Tongue (tissue), 1 donor: ENCODE measurements at regions not wholly inside any gene's neighbourhood (a gene's known extent, or its start where the extent isn't known, plus 50 kb on each side); places are given as distances from the start of the nearest gene placed in this dataset.
"Not testable (repeated sequence)": the region's sequence is repeated elsewhere in the genome, so short reads cannot be mapped to it uniquely, and the experiment has no call there.

ENCODE experiments used
- DNase-seq: peaks from one replicate; pipeline ENCODE4 v3.0.0-alpha.2; 2015

GRCh38 chr1:120465900-120466299, 51.1 kb downstream of the NBPF8 start:
- DNase-seq = not testable (repeated sequence)

DNA sequence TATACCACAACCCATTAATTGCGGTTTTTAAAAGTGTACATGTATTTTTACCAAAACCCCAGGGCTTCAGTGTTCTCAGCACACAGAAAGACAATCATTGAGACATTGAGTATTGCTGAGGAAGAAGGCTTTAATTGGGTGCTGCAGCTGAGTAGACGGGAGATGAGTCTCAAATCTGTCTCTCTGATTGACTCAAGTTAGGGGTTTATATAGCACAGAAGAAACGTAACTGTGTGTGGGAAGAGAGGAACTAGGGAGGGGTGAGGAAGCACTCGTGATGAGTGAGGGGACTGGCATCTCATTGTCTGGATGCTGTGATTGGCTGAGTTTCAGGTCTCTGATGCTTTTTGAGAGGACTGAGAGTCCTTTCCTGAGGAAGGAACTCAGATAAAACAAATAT, 62.8 kb downstream of the NBPF8 start:
- DNase-seq = not testable (repeated sequence)

- DNase-seq = not testable (repeated sequence)
These were observed 63.6 kb downstream of the NBPF8 start for GRCh38 chr1:120478400-120478799.

DNA sequence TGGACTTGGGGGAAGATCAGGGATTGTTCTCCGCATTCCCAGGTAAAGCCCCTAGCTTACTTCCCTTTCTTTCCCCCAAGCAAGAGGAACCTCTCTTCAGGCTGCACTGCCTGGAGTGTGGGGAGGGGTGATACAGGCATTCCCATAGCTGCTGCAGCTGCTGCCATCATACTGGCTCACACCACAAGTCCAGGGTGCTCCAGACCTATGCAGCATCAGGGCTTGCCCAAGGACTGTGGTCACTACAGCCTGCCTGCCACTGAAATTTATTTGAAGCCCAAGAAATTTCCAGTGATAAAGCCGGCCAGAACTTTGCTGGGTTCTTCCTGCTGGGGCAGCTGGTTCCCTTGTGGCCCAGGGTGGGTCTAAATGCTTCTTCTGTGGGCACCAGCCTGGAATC, 72.7 kb downstream of the NBPF8 start:
- DNase-seq = not testable (repeated sequence)

DNA sequence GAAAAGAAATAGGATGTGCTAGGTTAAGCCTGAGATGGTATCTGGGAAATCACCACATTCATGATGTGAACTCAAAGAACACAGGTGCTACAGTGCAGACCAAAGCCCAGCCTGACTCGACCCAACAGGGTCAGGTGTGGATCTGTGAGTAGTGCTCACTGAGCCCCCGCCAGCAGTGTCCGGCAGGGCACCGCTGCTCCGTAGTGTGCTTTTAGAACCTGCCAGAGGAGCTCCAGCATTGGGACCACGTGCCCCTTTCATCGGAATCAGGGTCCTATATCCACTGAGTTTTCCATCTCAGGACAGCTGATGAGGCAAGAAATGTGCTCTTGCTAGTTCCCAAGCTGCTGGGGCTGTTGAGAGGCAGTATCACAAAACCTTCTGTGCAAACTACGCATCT, 74.4 kb downstream of the NBPF8 start:
- DNase-seq = not testable (repeated sequence)

GRCh38 chr1:120497145-120497544, 82.3 kb downstream of the NBPF8 start:
- DNase-seq = not testable (repeated sequence)

GRCh38 chr1:120503284-120503683, 88.4 kb downstream of the NBPF8 start:
- not testable (repeated sequence) for DNase-seq

- not testable (repeated sequence) for DNase-seq
These were observed 91.5 kb downstream of the NBPF8 start for GRCh38 chr1:120506352-120506751.

- not testable (repeated sequence) for DNase-seq
These were observed 93.5 kb downstream of the NBPF8 start for GRCh38 chr1:120508351-120508750.

DNA sequence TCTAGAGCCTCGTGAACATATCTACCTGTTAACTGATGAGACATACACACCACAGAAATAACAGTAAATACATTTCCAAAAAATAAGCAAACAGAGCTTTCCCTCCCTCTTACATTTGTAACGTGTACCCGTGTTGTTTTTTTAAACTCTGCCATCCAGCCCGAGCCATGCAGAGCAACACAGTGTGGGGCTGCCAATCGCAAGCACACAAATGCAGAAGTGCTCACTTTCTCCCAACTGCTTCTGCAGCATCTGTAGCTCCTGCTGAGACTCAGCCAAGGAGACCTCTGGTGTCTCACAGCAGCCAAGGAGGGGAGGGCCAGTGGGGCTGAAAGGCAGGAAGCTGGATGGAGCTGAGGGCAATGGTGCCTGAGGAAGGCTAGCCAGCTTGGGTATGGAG, 94.4 kb downstream of the NBPF8 start:
- DNase-seq = not testable (repeated sequence)

GRCh38 chr1:120513099-120513498, 98.3 kb downstream of the NBPF8 start:
- DNase-seq = not testable (repeated sequence)

- DNase-seq = not testable (repeated sequence)
These were observed 98.7 kb downstream of the NBPF8 start for GRCh38 chr1:120513531-120513930.

DNA sequence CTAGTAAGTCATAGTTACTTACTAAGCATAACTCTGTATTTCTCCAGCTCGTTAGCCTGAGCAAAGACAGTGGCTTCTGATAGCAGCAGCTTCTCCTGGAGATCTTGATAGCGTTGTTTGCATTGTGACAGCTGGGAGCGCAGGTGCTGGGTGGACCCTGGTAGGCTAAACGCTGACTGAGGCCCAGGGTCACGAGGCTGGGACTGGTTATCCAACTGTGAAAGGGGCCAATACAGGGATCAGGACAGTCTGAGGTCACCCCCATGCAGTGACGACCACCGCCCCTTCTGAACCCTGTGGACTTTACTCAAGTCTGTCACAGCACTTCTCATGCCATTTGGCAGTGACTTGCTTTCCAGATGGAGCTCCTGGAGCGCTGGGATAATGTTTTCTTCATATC, 104.4 kb downstream of the NBPF8 start:
- not testable (repeated sequence) for DNase-seq

- DNase-seq = not testable (repeated sequence)
These were observed 109.6 kb downstream of the NBPF8 start for GRCh38 chr1:120524416-120524815.

DNA sequence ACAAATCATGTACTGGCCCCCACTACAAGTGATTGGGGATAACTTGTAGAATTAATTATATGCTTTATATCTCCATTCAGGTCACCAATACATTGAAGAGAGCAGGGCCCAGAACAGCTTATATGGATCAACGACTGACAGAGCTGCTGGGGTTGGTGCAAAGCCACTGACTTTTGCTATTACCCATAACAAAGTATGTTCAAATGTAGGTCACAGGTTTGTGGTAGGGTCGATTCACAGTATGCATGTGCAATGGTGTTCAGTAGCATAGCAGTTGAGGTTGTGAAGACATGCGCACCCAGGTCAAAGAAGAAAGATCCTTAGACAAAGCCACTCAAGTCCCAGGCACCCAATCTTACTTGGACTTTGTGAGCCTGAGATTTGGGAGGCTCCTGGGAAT, 110.6 kb downstream of the NBPF8 start:
- DNase-seq = not testable (repeated sequence)

- not testable (repeated sequence) for DNase-seq
These were observed 114.7 kb downstream of the NBPF8 start for GRCh38 chr1:120529475-120530089.

DNA sequence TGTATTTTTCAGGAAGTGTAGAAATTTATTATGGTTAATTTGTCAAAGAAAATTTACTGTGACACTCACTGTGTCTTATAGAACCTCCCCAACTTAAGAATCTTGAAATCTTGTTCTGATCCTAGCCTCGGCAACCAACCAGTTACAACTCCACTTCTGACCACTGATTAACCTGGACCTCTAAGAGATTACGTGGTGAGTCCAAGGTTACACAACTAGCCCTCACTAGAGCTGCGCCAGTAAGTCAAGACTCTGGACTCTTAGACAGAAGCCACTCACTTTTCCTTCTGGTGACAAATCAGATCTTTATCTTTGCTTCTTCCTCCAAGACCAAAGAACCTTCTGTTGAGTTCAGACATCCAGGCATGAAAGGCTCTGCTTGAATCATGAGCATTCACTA, 116.6 kb downstream of the NBPF8 start:
- DNase-seq = not testable (repeated sequence)

DNA sequence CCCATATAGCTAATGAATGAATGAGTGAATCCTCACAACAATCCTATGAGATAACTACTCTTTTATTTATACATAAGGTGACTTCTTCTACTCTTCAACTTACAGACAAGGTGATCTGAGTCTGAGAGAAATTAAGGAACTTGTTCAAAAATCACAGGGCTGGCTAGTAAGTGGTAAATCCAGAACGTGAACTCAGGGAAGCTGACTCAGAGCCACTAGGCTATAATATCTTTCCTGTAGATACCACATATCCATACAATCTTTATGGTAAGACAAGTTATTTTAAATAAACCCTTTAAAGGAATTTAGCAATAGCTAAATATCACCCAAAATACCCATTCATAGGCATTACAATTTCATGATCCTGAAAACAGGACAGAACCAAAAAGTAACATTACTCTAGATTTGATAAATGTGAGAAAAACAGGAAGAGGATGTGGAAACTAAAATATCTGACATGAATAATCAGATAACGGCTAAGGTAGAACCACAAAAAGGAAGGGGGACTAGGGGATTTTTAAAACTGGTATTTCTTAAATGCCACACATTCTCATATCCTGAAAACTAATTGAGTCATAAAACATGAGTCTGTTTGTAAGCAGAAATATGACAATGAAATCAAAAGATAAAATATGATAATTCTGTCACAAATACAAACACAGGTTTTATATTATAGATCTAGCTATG, 119.7 kb downstream of the NBPF8 start:
- not testable (repeated sequence) for DNase-seq

DNA sequence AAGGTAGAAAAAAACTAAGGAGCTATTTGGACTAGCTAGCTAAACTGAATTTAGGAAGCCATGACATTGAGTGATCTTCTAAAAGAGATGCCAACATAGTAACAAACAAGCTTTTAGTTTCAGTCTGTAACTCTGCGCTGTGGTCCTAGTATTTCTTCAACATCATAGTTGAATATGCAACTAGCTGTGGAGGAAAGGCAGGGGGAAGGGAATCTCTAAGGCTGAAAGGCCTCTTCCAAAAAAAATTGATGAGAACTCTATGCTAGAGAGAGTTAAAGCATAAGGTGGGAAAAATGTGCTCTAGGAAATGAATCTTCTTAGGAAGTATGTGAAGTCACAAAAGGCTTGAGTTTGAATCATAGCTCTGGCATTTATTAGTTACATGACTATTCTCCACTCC, 120.2 kb downstream of the NBPF8 start:
- not testable (repeated sequence) for DNase-seq

DNA sequence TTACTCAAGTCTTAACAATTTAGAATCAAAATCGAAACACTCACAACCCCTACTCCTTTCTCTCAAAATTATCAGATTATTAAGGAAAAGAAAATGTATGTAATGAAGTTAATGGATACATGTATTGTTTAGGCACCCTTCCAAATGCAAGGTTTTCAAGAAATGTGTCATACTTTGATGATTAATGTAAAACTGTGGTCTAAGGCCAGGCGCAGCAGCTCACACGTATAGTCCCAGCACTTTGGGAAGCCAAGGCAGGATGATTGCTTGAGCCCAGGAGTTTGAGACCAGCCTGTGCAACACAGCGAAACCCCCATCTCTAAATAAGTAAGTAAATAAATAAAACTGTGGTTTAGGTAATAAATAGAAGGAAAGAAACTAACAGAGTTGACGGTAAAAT, 126.6 kb downstream of the NBPF8 start:
- not testable (repeated sequence) for DNase-seq

DNA sequence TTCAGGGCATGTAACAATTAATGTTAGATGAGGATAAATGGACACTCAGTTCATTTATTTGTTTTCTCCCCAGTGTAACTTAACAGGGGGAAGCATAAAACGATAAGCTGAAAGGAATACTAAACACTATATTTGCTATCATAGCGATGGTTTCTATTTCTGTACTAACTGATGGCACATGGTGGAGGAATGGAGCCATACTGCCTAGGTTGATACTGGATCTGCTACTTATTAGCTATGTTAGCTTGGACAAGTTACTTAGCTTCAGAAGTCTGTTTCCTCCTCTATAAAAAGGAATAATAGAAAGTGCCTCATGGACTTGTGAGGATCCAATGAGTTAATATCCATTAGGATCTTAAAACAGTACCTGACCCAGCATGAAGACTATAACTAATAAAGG, 127.5 kb downstream of the NBPF8 start:
- DNase-seq = not testable (repeated sequence)

- DNase-seq = not testable (repeated sequence)
These were observed 128.1 kb downstream of the NBPF8 start for GRCh38 chr1:120542940-120543339.

DNA sequence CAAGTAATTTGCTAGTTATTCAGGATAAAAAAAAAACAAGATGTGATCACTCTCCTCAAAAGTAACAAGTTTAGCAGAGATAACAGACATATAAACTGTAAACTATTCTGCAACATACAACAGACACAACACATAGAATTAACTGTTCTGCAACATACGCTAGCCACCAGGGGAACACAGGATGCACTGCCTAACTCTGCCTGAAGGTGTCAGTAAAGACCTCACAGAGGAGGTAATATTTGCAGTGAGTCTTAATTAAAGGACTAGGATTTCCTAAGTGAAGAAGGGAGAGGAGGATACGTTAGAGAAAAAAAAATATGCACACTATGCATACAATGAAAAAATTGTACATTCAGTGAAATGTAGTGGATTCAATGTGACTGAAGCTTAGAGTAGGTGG, 129.6 kb downstream of the NBPF8 start:
- not testable (repeated sequence) for DNase-seq

- not testable (repeated sequence) for DNase-seq
These were observed 135.5 kb downstream of the NBPF8 start for GRCh38 chr1:120550335-120550734.
